Epithelial cell of prostate (primary cell): ENCODE measurements at regions not wholly inside any gene's neighbourhood (a gene's known extent, or its start where the extent isn't known, plus 50 kb on each side); places are given as distances from the start of the nearest gene placed in this dataset.
"Not testable (repeated sequence)": the region's sequence is repeated elsewhere in the genome, so short reads cannot be mapped to it uniquely, and the experiment has no call there.

Experiments used
- DNase-seq: peaks from one replicate; pipeline ENCODE4 v3.0.0-alpha.2; 2011; ENCODE audit warnings: low read depth, low spot score
- H3K27ac ChIP-seq: fragments of 450-650 bp; 2 replicates; pipeline ENCODE4 v1.5.1; 2017; ENCODE audit warnings: mild to moderate bottlenecking

GRCh38 chr4:55249476-55249875 lies 96.6 kb upstream of the SRD5A3 start:
- no peak for DNase-seq
- no peak overlapping the region for H3K27ac ChIP-seq

- H3K27ac ChIP-seq = no peak overlapping the region
- DNase-seq = no peak
These were observed 94.7 kb upstream of the SRD5A3 start for GRCh38 chr4:55251342-55251741.

- no peak for DNase-seq
- no peak overlapping the region for H3K27ac ChIP-seq
These were observed 94.1 kb upstream of the SRD5A3 start for GRCh38 chr4:55251896-55252295.

- H3K27ac ChIP-seq = no peak overlapping the region
- no peak for DNase-seq
These were observed 92.0 kb upstream of the SRD5A3 start for GRCh38 chr4:55253948-55254593.

- H3K27ac ChIP-seq = no peak overlapping the region
- DNase-seq = no peak
These were observed 90.9 kb upstream of the SRD5A3 start for GRCh38 chr4:55255179-55255578.

- H3K27ac ChIP-seq = no peak overlapping the region
- DNase-seq = no peak
These were observed 89.3 kb upstream of the SRD5A3 start for GRCh38 chr4:55256787-55257186.

- DNase-seq = no peak
- H3K27ac ChIP-seq = no peak overlapping the region
These were observed 87.7 kb upstream of the SRD5A3 start for GRCh38 chr4:55258152-55258865.

- DNase-seq = no peak
These were observed 86.7 kb upstream of the SRD5A3 start for GRCh38 chr4:55259294-55259693.

GRCh38 chr4:55269470-55269869 lies 76.6 kb upstream of the SRD5A3 start:
- DNase-seq = no peak
- no peak overlapping the region for H3K27ac ChIP-seq

More at GRCh38 chr4:55259294-55259693, 86.7 kb upstream of the SRD5A3 start:
- H3K27ac ChIP-seq = no peak overlapping the region

- no peak for DNase-seq
- no peak overlapping the region for H3K27ac ChIP-seq
These were observed 76.0 kb upstream of the SRD5A3 start for GRCh38 chr4:55269995-55270394.

GRCh38 chr4:55270481-55270880 lies 75.6 kb upstream of the SRD5A3 start:
- H3K27ac ChIP-seq = no peak overlapping the region
- DNase-seq = no peak

GRCh38 chr4:55272102-55272501 lies 73.9 kb upstream of the SRD5A3 start:
- H3K27ac ChIP-seq = no peak overlapping the region
- DNase-seq = no peak

GRCh38 chr4:55272589-55272988 lies 73.5 kb upstream of the SRD5A3 start:
- no peak for DNase-seq
- no peak overlapping the region for H3K27ac ChIP-seq

GRCh38 chr4:55277011-55277410 lies 69.0 kb upstream of the SRD5A3 start:
- DNase-seq = no peak
- H3K27ac ChIP-seq = no peak overlapping the region

GRCh38 chr4:55278316-55278715 lies 67.7 kb upstream of the SRD5A3 start:
- H3K27ac ChIP-seq = no peak overlapping the region
- DNase-seq = no peak

GRCh38 chr4:55280474-55280873 lies 65.6 kb upstream of the SRD5A3 start:
- DNase-seq, H3K27ac ChIP-seq: not testable (repeated sequence)

GRCh38 chr4:55281118-55281683 lies 64.8 kb upstream of the SRD5A3 start:
- not testable (repeated sequence) for H3K27ac ChIP-seq, DNase-seq

- DNase-seq = no peak
- no peak overlapping the region for H3K27ac ChIP-seq
These were observed 61.7 kb upstream of the SRD5A3 start for GRCh38 chr4:55284331-55284730.

GRCh38 chr4:55291227-55291640 lies 54.8 kb upstream of the SRD5A3 start:
- no peak for DNase-seq
- no peak overlapping the region for H3K27ac ChIP-seq

GRCh38 chr4:55296096-55296495 lies 49.9 kb upstream of the SRD5A3 start:
- DNase-seq = no peak
- no peak overlapping the region for H3K27ac ChIP-seq
